ENCODE measurements at regions not wholly inside any gene's neighbourhood (a gene's known extent, or its start where the extent isn't known, plus 50 kb on each side); places are given as distances from the start of the nearest gene placed in this dataset.

- TF ChIP-seq EZH2 (IDR thresholded peaks at IDR 0.05; ENCODE audit: insufficient read depth, poor library complexity, severe bottlenecking), result no peak
- no peak for TF ChIP-seq EZH2phosphoT487 (IDR thresholded peaks at IDR 0.05; ENCODE audit: insufficient read depth, low read depth)
Observed at GRCh38 chr7:68724965-68725364, 873.3 kb upstream of the AUTS2 start.

Data from GM23248 (cell line).